SU-DHL-6 (cell line): ENCODE measurements at regions not wholly inside any gene's neighbourhood (a gene's known extent, or its start where the extent isn't known, plus 50 kb on each side); places are given as distances from the start of the nearest gene placed in this dataset.

Experiments used
- H2AFZ ChIP-seq: fragments of 200-600 bp; sonication (generic); 2 replicates; pipeline ENCODE4 v1.6.1; 2014; ENCODE audit warnings: low read depth, mild to moderate bottlenecking, moderate library complexity, mixed read lengths, antibody characterized with exemption, low read length; ENCODE audit not compliant: severe bottlenecking
- H3F3A ChIP-seq: fragments of 200-600 bp; shearing (Covaris generic); 2 replicates; pipeline ENCODE4 v1.6.0; 2016; ENCODE audit warnings: antibody characterized with exemption, mild to moderate bottlenecking; ENCODE audit not compliant: insufficient read depth
- H3K27ac ChIP-seq: fragments of 200-600 bp; sonication (generic); 2 replicates; pipeline ENCODE4 v1.5.1; 2016; ENCODE audit warnings: low read depth, mild to moderate bottlenecking, low read length, moderate library complexity, mixed read lengths
- H3K27me3 ChIP-seq: fragments of 200-600 bp; sonication (generic), shearing (Covaris generic); 2 replicates; pipeline ENCODE4 v1.6.0; 2014; ENCODE audit warnings: mild to moderate bottlenecking, low read length
- H3K36me3 ChIP-seq: fragments of 200-600 bp; sonication (generic); 2 replicates; pipeline ENCODE4 v1.6.1; 2014; ENCODE audit warnings: mild to moderate bottlenecking, low read length, mixed read lengths
- H3K4me2 ChIP-seq: fragments of 300-600, 200-600 bp; shearing (Covaris generic), sonication (generic); 2 replicates; pipeline ENCODE4 v1.6.0; 2014; ENCODE audit warnings: low read length, low read depth, mild to moderate bottlenecking; ENCODE audit not compliant: poor library complexity, severe bottlenecking
- H3K4me3 ChIP-seq: fragments of 200-600 bp; sonication (generic); 2 replicates; pipeline ENCODE4 v1.5.1; 2014; ENCODE audit warnings: antibody characterized with exemption, low read length, mild to moderate bottlenecking, mixed read lengths; ENCODE audit not compliant: insufficient read depth, poor library complexity, severe bottlenecking
- H3K79me2 ChIP-seq: fragments of 200-600 bp; sonication (generic); 2 replicates; pipeline ENCODE4 v1.6.1; 2014; ENCODE audit warnings: mild to moderate bottlenecking, low read length, moderate library complexity; ENCODE audit not compliant: insufficient read depth
- H3K9ac ChIP-seq: fragments of 200-600 bp; sonication (generic); 2 replicates; pipeline ENCODE4 v1.7.0; 2014; ENCODE audit warnings: mild to moderate bottlenecking, low read length
- H3K9me2 ChIP-seq: fragments of 200-600 bp; sonication (generic); replicated peaks from 2 replicates; pipeline ENCODE4 v1.6.1; 2014; ENCODE audit warnings: low read length; ENCODE audit not compliant: insufficient read depth
- H3K9me3 ChIP-seq: fragments of 200-600 bp; sonication (generic); 2 replicates; pipeline ENCODE4 v1.6.1; 2014; ENCODE audit warnings: low read length, mixed read lengths; ENCODE audit not compliant: insufficient read depth
- H4K20me1 ChIP-seq: fragments of 200-600 bp; sonication (generic); 2 replicates; pipeline ENCODE4 v1.6.1; 2014; ENCODE audit warnings: low read depth, mild to moderate bottlenecking, antibody characterized with exemption, low read length, moderate library complexity, mixed read lengths
- EZH2phosphoT487 ChIP-seq: fragments of 200-600 bp; sonication (generic), shearing (Covaris generic); conservative IDR thresholded peaks from 2 replicates; pipeline ENCODE4 v1.6.1; 2018; ENCODE audit warnings: mild to moderate bottlenecking, antibody characterized with exemption, low read length, moderate library complexity, mixed read lengths
- TF ChIP-seq, protein P1 (sequence below): fragments of 200-600 bp; sonication (generic); IDR thresholded peaks from one replicate; pipeline ENCODE4 v1.5.1; 2017; ENCODE audit warnings: antibody characterized with exemption, mild to moderate bottlenecking, low read length, moderate library complexity; ENCODE audit not compliant: insufficient read depth, poor library complexity, severe bottlenecking

DNA sequence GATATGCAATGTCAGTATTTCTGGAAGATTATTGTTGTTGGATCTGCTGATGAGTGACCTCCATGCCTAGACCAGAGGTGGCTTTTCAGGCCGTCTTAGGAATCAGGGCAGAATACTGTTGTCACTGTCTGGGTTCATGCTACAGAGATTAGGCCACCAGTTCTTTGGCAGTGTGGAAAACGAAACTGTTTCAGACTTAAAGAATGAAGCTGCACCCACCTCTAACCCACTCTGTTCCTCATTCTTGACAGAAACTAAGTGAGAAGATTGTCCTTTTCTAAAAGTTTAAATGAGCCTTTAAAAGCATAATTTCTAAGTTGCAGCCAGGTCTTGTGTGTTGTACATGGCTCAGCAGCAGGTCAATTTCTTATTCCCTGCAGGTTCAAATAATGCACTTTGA, 444.3 kb downstream of the ENC1 start:
- Histone ChIP-seq H3K4me3 (no peak overlapping the region), H3K9me2 (no peaks in the 10 kb centered on the region), H2AFZ (no peak overlapping the region), H3K9me3 (no peaks in the 10 kb centered on the region), H3K27ac (no peak overlapping the region), H3K27me3 (no peaks in the 10 kb centered on the region), H3K79me2 (no peaks in the 10 kb centered on the region), H3K4me2 (no peak overlapping the region), H3K36me3 (no peaks in the 10 kb centered on the region), H4K20me1 (no peaks in the 10 kb centered on the region), H3K9ac (no peak overlapping the region), H3F3A (no peaks in the 10 kb centered on the region)
- TF ChIP-seq, protein P1, sequence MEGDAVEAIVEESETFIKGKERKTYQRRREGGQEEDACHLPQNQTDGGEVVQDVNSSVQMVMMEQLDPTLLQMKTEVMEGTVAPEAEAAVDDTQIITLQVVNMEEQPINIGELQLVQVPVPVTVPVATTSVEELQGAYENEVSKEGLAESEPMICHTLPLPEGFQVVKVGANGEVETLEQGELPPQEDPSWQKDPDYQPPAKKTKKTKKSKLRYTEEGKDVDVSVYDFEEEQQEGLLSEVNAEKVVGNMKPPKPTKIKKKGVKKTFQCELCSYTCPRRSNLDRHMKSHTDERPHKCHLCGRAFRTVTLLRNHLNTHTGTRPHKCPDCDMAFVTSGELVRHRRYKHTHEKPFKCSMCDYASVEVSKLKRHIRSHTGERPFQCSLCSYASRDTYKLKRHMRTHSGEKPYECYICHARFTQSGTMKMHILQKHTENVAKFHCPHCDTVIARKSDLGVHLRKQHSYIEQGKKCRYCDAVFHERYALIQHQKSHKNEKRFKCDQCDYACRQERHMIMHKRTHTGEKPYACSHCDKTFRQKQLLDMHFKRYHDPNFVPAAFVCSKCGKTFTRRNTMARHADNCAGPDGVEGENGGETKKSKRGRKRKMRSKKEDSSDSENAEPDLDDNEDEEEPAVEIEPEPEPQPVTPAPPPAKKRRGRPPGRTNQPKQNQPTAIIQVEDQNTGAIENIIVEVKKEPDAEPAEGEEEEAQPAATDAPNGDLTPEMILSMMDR, result no peak
- TF ChIP-seq EZH2phosphoT487, result no peak

DNA sequence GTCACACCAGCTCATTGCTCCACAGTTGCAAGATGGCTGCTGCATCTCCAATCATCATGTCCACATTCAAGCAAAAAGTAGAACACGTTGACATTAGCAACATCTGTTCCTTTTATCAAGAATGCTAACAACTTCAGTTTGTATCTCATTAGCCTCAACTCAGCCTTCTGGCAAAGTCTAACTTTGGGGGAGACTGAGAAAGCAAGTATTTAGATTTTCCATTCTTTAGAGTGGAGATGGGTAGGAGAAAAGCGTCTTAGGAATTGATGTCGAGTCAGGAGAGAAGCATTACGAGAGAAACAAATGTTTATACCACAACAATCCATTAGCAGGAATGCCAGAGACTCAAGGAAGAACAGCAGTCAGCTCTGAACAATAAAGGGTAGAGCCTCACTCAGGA, 446.3 kb downstream of the ENC1 start:
- Histone ChIP-seq H3K27ac (no peak overlapping the region), H3K9me2 (no peaks in the 10 kb centered on the region), H2AFZ (no peak overlapping the region), H3K79me2 (no peaks in the 10 kb centered on the region), H3K4me3 (no peak overlapping the region), H3F3A (no peaks in the 10 kb centered on the region), H3K36me3 (no peaks in the 10 kb centered on the region), H3K9ac (no peak overlapping the region), H3K4me2 (no peak overlapping the region), H4K20me1 (no peaks in the 10 kb centered on the region), H3K9me3 (no peaks in the 10 kb centered on the region), H3K27me3 (no peaks in the 10 kb centered on the region)
- TF ChIP-seq, protein P1, result no peak
- TF ChIP-seq EZH2phosphoT487, result no peak

DNA sequence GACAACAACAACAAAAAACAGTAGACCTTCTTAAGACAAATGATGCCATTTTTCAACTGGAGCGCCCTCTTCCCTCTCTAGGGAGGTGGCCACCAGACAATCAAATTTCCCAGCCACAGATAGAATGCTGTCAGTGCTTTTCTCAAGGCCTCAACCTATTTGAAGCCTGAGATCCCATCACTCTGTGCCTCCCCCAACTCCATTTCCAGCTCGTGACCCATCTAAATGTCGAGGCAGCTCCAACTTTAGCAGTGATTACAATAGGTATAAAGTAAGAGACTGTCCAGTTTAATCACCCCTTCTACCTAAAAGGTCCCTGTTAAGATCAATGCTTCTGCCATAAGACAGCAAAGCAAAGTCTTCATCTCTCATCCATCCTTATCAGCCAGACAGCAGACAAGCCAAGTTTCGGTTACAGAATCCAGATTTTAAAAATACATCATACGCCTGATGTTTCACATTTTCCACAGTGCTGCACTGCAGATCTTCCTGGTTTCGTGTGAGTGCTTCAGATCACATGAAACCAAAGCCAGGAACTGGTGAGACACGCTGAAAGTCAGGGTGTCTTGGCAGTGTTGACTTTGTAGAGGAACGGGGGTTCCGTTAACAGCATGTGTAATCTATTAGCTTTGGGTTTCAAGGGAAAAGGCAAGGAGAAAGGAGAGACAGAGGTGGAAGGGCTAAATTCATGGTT, 447.8 kb downstream of the ENC1 start:
- TF ChIP-seq, protein P1, result no peak
- TF ChIP-seq EZH2phosphoT487, result no peak
- Histone ChIP-seq H3K27me3 (no peaks in the 10 kb centered on the region), H3K9me2 (no peaks in the 10 kb centered on the region), H4K20me1 (no peaks in the 10 kb centered on the region), H2AFZ (no peak overlapping the region), H3K27ac (no peak overlapping the region), H3K4me2 (no peak overlapping the region), H3K4me3 (no peak overlapping the region), H3F3A (no peaks in the 10 kb centered on the region), H3K9ac (no peak overlapping the region), H3K9me3 (no peaks in the 10 kb centered on the region), H3K79me2 (no peaks in the 10 kb centered on the region), H3K36me3 (no peaks in the 10 kb centered on the region)
